HEK293T (cell line): ENCODE measurements at regions not wholly inside any gene's neighbourhood (a gene's known extent, or its start where the extent isn't known, plus 50 kb on each side); places are given as distances from the start of the nearest gene placed in this dataset.

Experiments
- CTCF ChIA-PET: fragments of 350-600 bp; formaldehyde crosslinking; extraction: SDS; loops from one replicate; lab custom pipeline; 2021; ENCODE audit warnings: antibody characterized with exemption, inconsistent platforms; lab: Yijun Ruan, JAX
- POLR2A ChIA-PET: fragments of 350-600 bp; formaldehyde crosslinking; extraction: SDS; loops from one replicate; lab custom pipeline; 2020; ENCODE audit warnings: antibody characterized with exemption, inconsistent platforms; lab: Yijun Ruan, JAX
- DNase-seq: peaks from one replicate; pipeline ENCODE4 v3.0.0; 2012; ENCODE audit warnings: mixed read lengths; ENCODE audit errors: extremely low spot score
- ARNT ChIP-seq: fragments of 450-650 bp; IDR thresholded peaks from 2 replicates; pipeline ENCODE4 v1.6.1; 2017; ENCODE audit warnings: mild to moderate bottlenecking
- BHLHE40 ChIP-seq: fragments of 450-650 bp; IDR thresholded peaks from 2 replicates; pipeline ENCODE4 v1.6.1; 2016; ENCODE audit warnings: mild to moderate bottlenecking, moderate library complexity, borderline replicate concordance
- CTBP1 ChIP-seq: fragments of 450-650 bp; IDR thresholded peaks from 2 replicates; pipeline ENCODE4 v1.6.1; 2016; ENCODE audit warnings: borderline replicate concordance
- ELF4 ChIP-seq: fragments of 450-650 bp; IDR thresholded peaks from 2 replicates; pipeline ENCODE4 v1.6.1; 2017; ENCODE audit warnings: antibody characterized with exemption
- FOXA1 ChIP-seq: fragments of 450-650 bp; IDR thresholded peaks from 2 replicates; pipeline ENCODE4 v1.6.1; 2016; ENCODE audit warnings: mild to moderate bottlenecking
- FOXK2 ChIP-seq: fragments of 450-650 bp; IDR thresholded peaks from 2 replicates; pipeline ENCODE4 v1.6.1; 2016; ENCODE audit warnings: mild to moderate bottlenecking
- FOXM1 ChIP-seq: fragments of 450-650 bp; IDR thresholded peaks from 2 replicates; pipeline ENCODE4 v1.6.1; 2017; ENCODE audit warnings: mild to moderate bottlenecking, borderline replicate concordance
- HDGF ChIP-seq: fragments of 450-650 bp; IDR thresholded peaks from 2 replicates; pipeline ENCODE4 v1.6.1; 2017; ENCODE audit warnings: antibody characterized with exemption, borderline replicate concordance
- L3MBTL2 ChIP-seq: fragments of 450-650 bp; conservative IDR thresholded peaks from 2 replicates; pipeline ENCODE4 v1.6.1; 2016; ENCODE audit warnings: mild to moderate bottlenecking
- LEF1 ChIP-seq: fragments of 450-650 bp; IDR thresholded peaks from 2 replicates; pipeline ENCODE4 v1.6.1; 2017; ENCODE audit warnings: mild to moderate bottlenecking, borderline replicate concordance
- NFRKB ChIP-seq: fragments of 450-650 bp; IDR thresholded peaks from 2 replicates; pipeline ENCODE4 v1.6.1; 2016; ENCODE audit warnings: mild to moderate bottlenecking, moderate library complexity
- SP1 ChIP-seq: fragments of 450-650 bp; IDR thresholded peaks from 2 replicates; pipeline ENCODE4 v1.6.1; 2017
- SUZ12 ChIP-seq: fragments of 450-650 bp; IDR thresholded peaks from 2 replicates; pipeline ENCODE4 v1.6.1; 2016; ENCODE audit warnings: mild to moderate bottlenecking
- TARDBP ChIP-seq: fragments of 450-650 bp; IDR thresholded peaks from 2 replicates; pipeline ENCODE4 v1.6.1; 2016
- ZNF384 ChIP-seq: fragments of 450-650 bp; IDR thresholded peaks from 2 replicates; pipeline ENCODE4 v1.6.1; 2016
- TF ChIP-seq, protein P1 (sequence below): fragments of 450-650 bp; IDR thresholded peaks from 2 replicates; pipeline ENCODE4 v1.6.1; 2016

GRCh38 chr12:126607157-126607556, 1541.9 kb downstream of the AACS start:
- no peak for TF ChIP-seq TARDBP
- TF ChIP-seq SP1: no peak
- TF ChIP-seq BHLHE40: no peak
- no peak for TF ChIP-seq SUZ12
- no peak for TF ChIP-seq NFRKB
- TF ChIP-seq FOXA1: no peak
- TF ChIP-seq HDGF: no peak
- TF ChIP-seq FOXM1: no peak
- no peak for TF ChIP-seq L3MBTL2
- no peak for TF ChIP-seq FOXK2
- POLR2A ChIA-PET: no interaction called here
- no peak for DNase-seq
- CTCF ChIA-PET: no interaction called here

DNA sequence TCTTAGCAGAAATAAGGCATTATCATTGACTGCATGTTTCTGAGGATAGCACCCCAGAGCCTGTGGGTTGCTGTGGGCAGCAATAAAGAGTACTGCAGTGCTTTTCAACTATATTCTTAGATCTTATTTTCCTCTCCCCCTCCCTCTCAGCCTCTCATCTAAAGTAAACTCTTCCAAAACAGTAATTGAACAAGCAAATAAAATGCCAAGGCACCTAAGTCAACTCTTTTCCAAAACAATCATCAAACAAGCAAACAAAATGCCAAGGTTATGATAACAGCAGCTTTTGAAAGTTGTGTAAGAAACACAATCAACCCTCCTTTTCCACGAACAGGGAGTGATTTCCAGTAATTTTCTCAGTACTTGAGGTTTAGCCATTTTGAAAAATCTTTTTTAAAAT, 1542.6 kb downstream of the AACS start:
- no peak for DNase-seq
- no peak for TF ChIP-seq LEF1
- no peak for TF ChIP-seq NFRKB
- TF ChIP-seq FOXM1: no peak
- no peak for TF ChIP-seq SP1
- ChIA-PET CTCF (no interaction called here), POLR2A (no interaction called here)

DNA sequence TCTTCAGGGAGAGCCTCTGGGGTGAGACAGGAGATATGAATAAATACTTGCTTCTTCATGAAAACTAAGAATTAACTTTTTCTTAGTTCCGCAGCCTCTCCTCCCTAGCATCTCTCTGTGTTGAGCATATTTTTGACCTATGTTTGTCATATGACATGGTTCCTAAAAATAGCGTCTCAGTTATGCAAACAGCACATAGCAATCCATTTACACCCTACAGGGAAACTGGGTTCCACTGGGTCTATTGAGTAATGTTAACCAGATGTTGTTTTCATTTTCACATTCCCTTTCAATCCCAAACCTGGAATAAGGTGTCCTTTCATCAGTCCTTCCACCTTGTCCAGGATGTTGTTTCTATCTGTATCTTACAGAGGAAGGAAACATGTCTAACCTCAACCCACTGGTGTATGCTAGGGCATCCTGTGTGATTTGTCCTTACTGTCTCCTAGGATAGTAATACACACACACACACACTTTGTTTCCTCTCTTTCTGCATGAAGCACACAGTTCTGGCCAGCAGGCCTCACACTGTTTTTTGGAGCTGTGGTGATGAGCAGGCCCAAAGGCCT, 1543.5 kb downstream of the AACS start:
- ChIA-PET CTCF (no interaction called here), POLR2A (no interaction called here)
- DNase-seq: no peak
- TF ChIP-seq FOXM1 (no peak), FOXK2 (no peak), ELF4 (no peak), TARDBP (no peak), BHLHE40 (no peak)

GRCh38 chr12:126616441-126616840, 1551.2 kb downstream of the AACS start:
- DNase-seq: no peak
- CTCF ChIA-PET: no interaction called here
- POLR2A ChIA-PET: no interaction called here
- TF ChIP-seq NFRKB (no peak), CTBP1 (no peak), TARDBP (no peak), ZNF384 (no peak)

DNA sequence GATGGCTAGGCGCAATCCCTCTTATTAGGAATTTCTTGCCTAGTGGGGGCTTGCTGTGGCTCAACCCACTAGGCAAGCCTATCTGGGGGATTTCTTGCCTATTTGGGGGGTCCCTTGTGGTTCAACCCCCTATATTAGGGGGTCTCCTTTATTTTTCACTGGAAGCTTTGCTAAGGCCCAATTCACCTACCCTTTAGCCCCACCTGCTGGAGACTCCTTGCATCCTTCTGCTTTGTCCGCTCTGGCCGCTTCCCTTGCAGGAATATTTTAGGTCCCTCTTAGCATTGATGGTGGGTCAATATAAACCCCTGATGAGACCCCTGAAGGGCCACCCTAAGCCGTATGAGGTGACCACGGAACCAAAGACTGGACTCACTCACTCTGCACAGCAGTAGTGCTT, 1552.1 kb downstream of the AACS start:
- ChIA-PET CTCF (no interaction called here), POLR2A (no interaction called here)
- peak; percentile 16 for DNase-seq
- TF ChIP-seq LEF1: no peak
- no peak for TF ChIP-seq BHLHE40
- no peak for TF ChIP-seq L3MBTL2
- TF ChIP-seq FOXK2: no peak
- TF ChIP-seq ELF4: no peak
- TF ChIP-seq ZNF384: no peak
- TF ChIP-seq HDGF: no peak
- no peak for TF ChIP-seq ARNT
- TF ChIP-seq NFRKB: no peak
- TF ChIP-seq SUZ12: no peak
- TF ChIP-seq FOXA1: no peak
- no peak for TF ChIP-seq TARDBP
- TF ChIP-seq FOXM1: no peak
- TF ChIP-seq SP1: no peak
- TF ChIP-seq, protein P1, sequence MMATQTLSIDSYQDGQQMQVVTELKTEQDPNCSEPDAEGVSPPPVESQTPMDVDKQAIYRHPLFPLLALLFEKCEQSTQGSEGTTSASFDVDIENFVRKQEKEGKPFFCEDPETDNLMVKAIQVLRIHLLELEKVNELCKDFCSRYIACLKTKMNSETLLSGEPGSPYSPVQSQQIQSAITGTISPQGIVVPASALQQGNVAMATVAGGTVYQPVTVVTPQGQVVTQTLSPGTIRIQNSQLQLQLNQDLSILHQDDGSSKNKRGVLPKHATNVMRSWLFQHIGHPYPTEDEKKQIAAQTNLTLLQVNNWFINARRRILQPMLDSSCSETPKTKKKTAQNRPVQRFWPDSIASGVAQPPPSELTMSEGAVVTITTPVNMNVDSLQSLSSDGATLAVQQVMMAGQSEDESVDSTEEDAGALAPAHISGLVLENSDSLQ: no peak
- TF ChIP-seq CTBP1: no peak

GRCh38 chr12:126627596-126627995, 1562.4 kb downstream of the AACS start:
- POLR2A ChIA-PET: no interaction called here
- TF ChIP-seq FOXA1: no peak
- TF ChIP-seq HDGF: no peak
- TF ChIP-seq ARNT: no peak
- TF ChIP-seq LEF1: no peak
- TF ChIP-seq SUZ12: no peak
- TF ChIP-seq ELF4: no peak
- TF ChIP-seq FOXM1: no peak
- TF ChIP-seq L3MBTL2: no peak
- no peak for TF ChIP-seq ZNF384
- TF ChIP-seq, protein P1: no peak
- TF ChIP-seq SP1: no peak
- TF ChIP-seq CTBP1: no peak
- no peak for TF ChIP-seq BHLHE40
- TF ChIP-seq FOXK2: no peak
- no peak for TF ChIP-seq NFRKB
- no peak for TF ChIP-seq TARDBP
- no peak for DNase-seq
- CTCF ChIA-PET: no interaction called here

DNA sequence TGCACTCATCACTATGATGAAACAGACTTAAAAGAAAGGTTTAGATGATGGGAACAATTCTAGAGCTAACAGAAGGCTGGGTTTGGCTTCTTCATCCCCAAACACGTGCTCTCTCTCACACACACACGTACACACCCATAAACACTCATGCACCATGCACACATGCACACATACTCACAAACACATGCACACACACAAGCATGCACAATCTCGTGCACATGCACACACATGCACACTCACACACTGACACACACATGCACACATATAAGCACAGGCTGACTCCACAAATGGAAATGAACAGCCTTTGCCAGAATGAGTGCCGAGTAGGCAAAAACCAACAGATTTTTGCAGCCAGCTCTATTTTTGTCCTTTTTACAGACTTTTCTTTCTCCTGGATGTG, 1571.6 kb downstream of the AACS start:
- DNase-seq: no peak
- ChIA-PET CTCF (no interaction called here), POLR2A (no interaction called here)
- no peak for TF ChIP-seq FOXA1
- TF ChIP-seq SP1: no peak
- no peak for TF ChIP-seq BHLHE40
